H1 (cell line): ENCODE measurements at regions not wholly inside any gene's neighbourhood (a gene's known extent, or its start where the extent isn't known, plus 50 kb on each side); places are given as distances from the start of the nearest gene placed in this dataset.

Source experiments
- CTCF ChIP-seq, 3 experiments: IDR thresholded peaks; 1 replicate in 2 of 3; 2 replicates in 1 of 3; pipeline versions ENCODE4 v1.5.1 to v1.6.1; 2011; ENCODE audit warnings: low read length in 3 of 3, mild to moderate bottlenecking in 3 of 3, inconsistent platforms in 2 of 3, low read depth in 1 of 3, moderate library complexity in 1 of 3; ENCODE audit not compliant: insufficient read depth in 1 of 3; ENCODE audit errors: control extremely low read depth in 1 of 3
- RFX5 ChIP-seq: IDR thresholded peaks from 2 replicates; pipeline ENCODE4 v1.6.1; 2011; ENCODE audit warnings: low read depth, low read length, improper control_type of control experiment, borderline replicate concordance
- SUZ12 ChIP-seq: fragments of 200-600 bp; sonication (generic); IDR thresholded peaks from 2 replicates; pipeline ENCODE4 v1.6.1; 2012; ENCODE audit warnings: mild to moderate bottlenecking, inconsistent platforms, low read length, moderate library complexity, mixed read lengths
- YY1 ChIP-seq: IDR thresholded peaks from 2 replicates; pipeline ENCODE4 v1.6.1; 2011; ENCODE audit warnings: low read depth, mild to moderate bottlenecking, low read length

- TF ChIP-seq CTCF (IDR thresholded peaks at IDR 0.05; ENCODE audit: control extremely low read depth in 1 of 3, insufficient read depth in 1 of 3, low read depth in 1 of 3, low read length in 3 of 3) (peak in 2 of 3 experiments; percentile 65 to 81; a peak in 3 of 4 replicates), SUZ12 (no peak), YY1 (no peak), RFX5 (no peak)
These were observed 382.8 kb downstream of the AMY1C start for GRCh38 chr1:104132382-104132973.
